ENCODE measurements at regions not wholly inside any gene's neighbourhood (a gene's known extent, or its start where the extent isn't known, plus 50 kb on each side); places are given as distances from the start of the nearest gene placed in this dataset.
"Not testable (repeated sequence)": the region's sequence is repeated elsewhere in the genome, so short reads cannot be mapped to it uniquely, and the experiment has no call there.

- Histone ChIP-seq H3K79me2 (no peaks in the 10 kb centered on the region), H3K4me1 (no peaks in the 10 kb centered on the region), H2AFZ (no peak overlapping the region), H3K36me3 (ENCODE audit: control insufficient read depth, insufficient read depth, low read length) (no peaks in the 10 kb centered on the region), H3K27ac (no peak overlapping the region), H3K9me3 (ENCODE audit: control insufficient read depth, low read length) (no peaks in the 10 kb centered on the region), H3K27me3 (ENCODE audit: control insufficient read depth, insufficient read depth, low read length) (no peaks in the 10 kb centered on the region), H3K9ac (no peak overlapping the region), H3K4me2 (ENCODE audit: low read length) (no peak overlapping the region), H3K4me3 (ENCODE audit: low read depth, low read length) (no peak overlapping the region)
- TF ChIP-seq CTCF (IDR thresholded peaks at IDR 0.05) = no peak
These were observed 202.2 kb downstream of the TRIB2 start for GRCh38 chr2:12918835-12919445.

GRCh38 chr2:12921321-12921720 is 204.6 kb downstream of the TRIB2 start:
- Histone ChIP-seq H3K27me3 (ENCODE audit: control insufficient read depth, insufficient read depth, low read length) (no peaks in the 10 kb centered on the region), H3K36me3 (ENCODE audit: control insufficient read depth, insufficient read depth, low read length) (no peaks in the 10 kb centered on the region), H3K9me3 (ENCODE audit: control insufficient read depth, low read length) (no peaks in the 10 kb centered on the region), H3K4me3 (ENCODE audit: low read depth, low read length) (no peak overlapping the region), H2AFZ (no peak overlapping the region), H3K9ac (no peak overlapping the region), H3K4me1 (no peaks in the 10 kb centered on the region), H3K79me2 (no peaks in the 10 kb centered on the region), H3K27ac (no peak overlapping the region), H3K4me2 (ENCODE audit: low read length) (no peak overlapping the region)
- TF ChIP-seq CTCF (IDR thresholded peaks at IDR 0.05) = no peak

GRCh38 chr2:12923907-12924610 is 207.3 kb downstream of the TRIB2 start:
- no peak overlapping the region for H3K27ac ChIP-seq
- no peak overlapping the region for H2AFZ ChIP-seq
- H3K9me3 ChIP-seq (ENCODE audit: control insufficient read depth, low read length) = no peaks in the 10 kb centered on the region
- H3K4me2 ChIP-seq (ENCODE audit: low read length) = no peak overlapping the region
- no peaks in the 10 kb centered on the region for H3K4me1 ChIP-seq
- no peak for TF ChIP-seq CTCF (IDR thresholded peaks at IDR 0.05)
- H3K79me2 ChIP-seq = no peaks in the 10 kb centered on the region
- H3K9ac ChIP-seq = no peak overlapping the region
- no peak overlapping the region for H3K4me3 ChIP-seq (ENCODE audit: low read depth, low read length)
- H3K36me3 ChIP-seq (ENCODE audit: control insufficient read depth, insufficient read depth, low read length) = no peaks in the 10 kb centered on the region
- no peaks in the 10 kb centered on the region for H3K27me3 ChIP-seq (ENCODE audit: control insufficient read depth, insufficient read depth, low read length)

- H3K4me2 ChIP-seq (ENCODE audit: low read length); H3K27ac ChIP-seq; H3K9me3 ChIP-seq (ENCODE audit: control insufficient read depth, low read length); H2AFZ ChIP-seq; H3K9ac ChIP-seq; H3K4me1 ChIP-seq; H3K27me3 ChIP-seq (ENCODE audit: control insufficient read depth, insufficient read depth, low read length); H3K4me3 ChIP-seq (ENCODE audit: low read depth, low read length); H3K79me2 ChIP-seq; H3K36me3 ChIP-seq (ENCODE audit: control insufficient read depth, insufficient read depth, low read length): not testable (repeated sequence)
These were observed 209.9 kb downstream of the TRIB2 start for GRCh38 chr2:12926641-12927040.

GRCh38 chr2:12928197-12928774 is 211.6 kb downstream of the TRIB2 start:
- no peak for TF ChIP-seq CTCF (IDR thresholded peaks at IDR 0.05)
- Histone ChIP-seq H3K27ac (no peak overlapping the region), H3K9me3 (ENCODE audit: control insufficient read depth, low read length) (no peaks in the 10 kb centered on the region), H3K27me3 (ENCODE audit: control insufficient read depth, insufficient read depth, low read length) (no peaks in the 10 kb centered on the region), H3K4me3 (ENCODE audit: low read depth, low read length) (no peak overlapping the region), H3K36me3 (ENCODE audit: control insufficient read depth, insufficient read depth, low read length) (no peaks in the 10 kb centered on the region), H3K9ac (no peak overlapping the region), H2AFZ (no peak overlapping the region), H3K4me2 (ENCODE audit: low read length) (no peak overlapping the region), H3K4me1 (no peaks in the 10 kb centered on the region), H3K79me2 (no peaks in the 10 kb centered on the region)

Data from parathyroid adenoma (tissue), 2 donors.